ENCODE measurements at regions not wholly inside any gene's neighbourhood (a gene's known extent, or its start where the extent isn't known, plus 50 kb on each side); places are given as distances from the start of the nearest gene placed in this dataset.

GRCh38 chr16:29310852-29311314 lies 95.6 kb downstream of the NPIPB11 start (continued):
- peak; percentile 72; the same call in 1 of the 2 replicates for TF ChIP-seq ZNF598 (CRISPR knock-in tag; IDR thresholded peaks at IDR 0.05; ENCODE audit: borderline replicate concordance)
- TF ChIP-seq, protein P1, sequence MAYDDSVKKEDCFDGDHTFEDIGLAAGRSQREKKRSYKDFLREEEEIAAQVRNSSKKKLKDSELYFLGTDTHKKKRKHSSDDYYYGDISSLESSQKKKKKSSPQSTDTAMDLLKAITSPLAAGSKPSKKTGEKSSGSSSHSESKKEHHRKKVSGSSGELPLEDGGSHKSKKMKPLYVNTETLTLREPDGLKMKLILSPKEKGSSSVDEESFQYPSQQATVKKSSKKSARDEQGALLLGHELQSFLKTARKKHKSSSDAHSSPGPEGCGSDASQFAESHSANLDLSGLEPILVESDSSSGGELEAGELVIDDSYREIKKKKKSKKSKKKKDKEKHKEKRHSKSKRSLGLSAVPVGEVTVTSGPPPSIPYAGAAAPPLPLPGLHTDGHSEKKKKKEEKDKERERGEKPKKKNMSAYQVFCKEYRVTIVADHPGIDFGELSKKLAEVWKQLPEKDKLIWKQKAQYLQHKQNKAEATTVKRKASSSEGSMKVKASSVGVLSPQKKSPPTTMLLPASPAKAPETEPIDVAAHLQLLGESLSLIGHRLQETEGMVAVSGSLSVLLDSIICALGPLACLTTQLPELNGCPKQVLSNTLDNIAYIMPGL (CRISPR knock-in tag; IDR thresholded peaks at IDR 0.05; ENCODE audit: borderline replicate concordance in 1 of 2, low read depth in 1 of 2) = peak in 1 of 2 experiments; percentile 70; a peak in 1 of 4 replicates
- 0 out of 2 replicates have a peak, but pooled peaks have one; percentile 38 for TF ChIP-seq ZNF274 (CRISPR knock-in tag; IDR thresholded peaks at IDR 0.05)
- no peak for TF ChIP-seq KAT8 (CRISPR knock-in tag; IDR thresholded peaks at IDR 0.05)
- TF ChIP-seq ZNF563 (CRISPR knock-in tag; IDR thresholded peaks at IDR 0.05) = no peak
- no peak for TF ChIP-seq ZNF773 (CRISPR knock-in tag; IDR thresholded peaks at IDR 0.05; ENCODE audit: borderline replicate concordance)
- no peak for TF ChIP-seq MAFK (conservative IDR thresholded peaks at IDR 0.05 in 1 of 2, IDR thresholded peaks at IDR 0.05 in 1 of 2; ENCODE audit: low read length in 2 of 2)
- no peak for TF ChIP-seq ZNF761 (CRISPR knock-in tag; conservative IDR thresholded peaks at IDR 0.05)
- TF ChIP-seq HOXA3 (CRISPR knock-in tag; IDR thresholded peaks at IDR 0.05) = no peak
- no peak for TF ChIP-seq KDM3A (CRISPR knock-in tag; IDR thresholded peaks at IDR 0.05; ENCODE audit: low read depth)
- no peak for TF ChIP-seq MEIS2 (CRISPR knock-in tag; IDR thresholded peaks at IDR 0.05)
- no peak for TF ChIP-seq FUBP1 (CRISPR knock-in tag; IDR thresholded peaks at IDR 0.05; ENCODE audit: borderline replicate concordance)
- no peak for TF ChIP-seq ZNF747 (CRISPR knock-in tag; IDR thresholded peaks at IDR 0.05; ENCODE audit: borderline replicate concordance)
- no peak for TF ChIP-seq ZNF331 (CRISPR knock-in tag; IDR thresholded peaks at IDR 0.05)
- TF ChIP-seq ZNF616 (CRISPR knock-in tag; IDR thresholded peaks at IDR 0.05; ENCODE audit: low read depth) = no peak
- TF ChIP-seq FIP1L1 (IDR thresholded peaks at IDR 0.05; ENCODE audit: borderline replicate concordance, insufficient read depth, low read depth, low read length) = no peak
- 0 out of 2 replicates have a peak, but pooled peaks have one; percentile 43 for TF ChIP-seq ZNF710 (CRISPR knock-in tag; IDR thresholded peaks at IDR 0.05; ENCODE audit: borderline replicate concordance)
- TF ChIP-seq SPEN (CRISPR knock-in tag; IDR thresholded peaks at IDR 0.05; ENCODE audit: low read depth) = no peak
- TF ChIP-seq UBTF (CRISPR knock-in tag; IDR thresholded peaks at IDR 0.05) = peak; percentile 55
- TF ChIP-seq PAX8 (CRISPR knock-in tag; IDR thresholded peaks at IDR 0.05; ENCODE audit: borderline replicate concordance) = no peak
- TF ChIP-seq ZNF343 (CRISPR knock-in tag; IDR thresholded peaks at IDR 0.05) = no peak
- no peak for TF ChIP-seq ZSCAN29 (CRISPR knock-in tag; conservative IDR thresholded peaks at IDR 0.05)
- no peak for TF ChIP-seq ZNF75D (CRISPR knock-in tag; IDR thresholded peaks at IDR 0.05; ENCODE audit: borderline replicate concordance)

All from HepG2 (cell line).